ENCODE measurements at regions not wholly inside any gene's neighbourhood (a gene's known extent, or its start where the extent isn't known, plus 50 kb on each side); places are given as distances from the start of the nearest gene placed in this dataset.

- H3K36me3 ChIP-seq (ENCODE audit: control insufficient read depth, insufficient read depth, low read length) = no peaks in the 10 kb centered on the region
- no peak overlapping the region for H3K4me3 ChIP-seq (ENCODE audit: extremely low read depth, insufficient read depth, low read length, poor library complexity, severe bottlenecking)
- no peaks in the 10 kb centered on the region for H3K9me3 ChIP-seq (ENCODE audit: control insufficient read depth, low read length)
- 96 to 100% methylated on average over 4 to 5 of the region's 9 CpGs for WGBS, 2 experiments (ENCODE audit: insufficient coverage in 2 of 2)
- H3K27ac ChIP-seq (ENCODE audit: low read depth, low read length, severe bottlenecking) = no peak overlapping the region
- H3K4me1 ChIP-seq (ENCODE audit: control insufficient read depth, insufficient read depth, low read length, poor library complexity, severe bottlenecking) = peaks cover 12% of the 10 kb centered on the region
Observed at GRCh38 chr15:81954158-81954783, 91.5 kb downstream of the MEX3B start.

GRCh38 chr15:81950841-81951414 is 94.9 kb downstream of the MEX3B start:
- no peaks in the 10 kb centered on the region for H3K9me3 ChIP-seq (ENCODE audit: control insufficient read depth, low read length)
- H3K36me3 ChIP-seq (ENCODE audit: control insufficient read depth, insufficient read depth, low read length) = no peaks in the 10 kb centered on the region
- no peak overlapping the region for H3K4me3 ChIP-seq (ENCODE audit: extremely low read depth, insufficient read depth, low read length, poor library complexity, severe bottlenecking)
- peaks cover 6% of the 10 kb centered on the region for H3K4me1 ChIP-seq (ENCODE audit: control insufficient read depth, insufficient read depth, low read length, poor library complexity, severe bottlenecking)
- no peak overlapping the region for H3K27ac ChIP-seq (ENCODE audit: low read depth, low read length, severe bottlenecking)
- WGBS, 2 experiments (ENCODE audit: insufficient coverage in 2 of 2) = 70 to 75% methylated on average over 5 to 6 of the region's 7 CpGs

- H3K9me3 ChIP-seq (ENCODE audit: control insufficient read depth, low read length) = no peaks in the 10 kb centered on the region
Observed at GRCh38 chr15:81948751-81949150, 97.1 kb downstream of the MEX3B start.

GRCh38 chr15:81948222-81948621 is 97.6 kb downstream of the MEX3B start:
- 97 to 99% methylated on average over 6 to 8 of the region's 8 CpGs for WGBS, 2 experiments (ENCODE audit: insufficient coverage in 2 of 2)
- Histone ChIP-seq H3K36me3 (ENCODE audit: control insufficient read depth, insufficient read depth, low read length) (no peaks in the 10 kb centered on the region), H3K9me3 (ENCODE audit: control insufficient read depth, low read length) (no peaks in the 10 kb centered on the region), H3K27ac (ENCODE audit: low read depth, low read length, severe bottlenecking) (no peak overlapping the region), H3K4me1 (ENCODE audit: control insufficient read depth, insufficient read depth, low read length, poor library complexity, severe bottlenecking) (peaks cover 6% of the 10 kb centered on the region), H3K4me3 (ENCODE audit: extremely low read depth, insufficient read depth, low read length, poor library complexity, severe bottlenecking) (no peak overlapping the region)

More at GRCh38 chr15:81948751-81949150, 97.1 kb downstream of the MEX3B start:
- Histone ChIP-seq H3K4me3 (ENCODE audit: extremely low read depth, insufficient read depth, low read length, poor library complexity, severe bottlenecking) (no peak overlapping the region), H3K36me3 (ENCODE audit: control insufficient read depth, insufficient read depth, low read length) (no peaks in the 10 kb centered on the region), H3K4me1 (ENCODE audit: control insufficient read depth, insufficient read depth, low read length, poor library complexity, severe bottlenecking) (peaks cover 6% of the 10 kb centered on the region), H3K27ac (ENCODE audit: low read depth, low read length, severe bottlenecking) (no peak overlapping the region)
- WGBS, 2 experiments (ENCODE audit: insufficient coverage in 2 of 2) = 85 to 95% methylated on average over 9 of the region's 11 CpGs

- no peak overlapping the region for H3K27ac ChIP-seq (ENCODE audit: low read depth, low read length, severe bottlenecking)
- H3K4me1 ChIP-seq (ENCODE audit: control insufficient read depth, insufficient read depth, low read length, poor library complexity, severe bottlenecking) = peaks cover 6% of the 10 kb centered on the region
- H3K36me3 ChIP-seq (ENCODE audit: control insufficient read depth, insufficient read depth, low read length) = no peaks in the 10 kb centered on the region
- WGBS, 2 experiments (ENCODE audit: insufficient coverage in 2 of 2) = 83 to 100% methylated on average over 1 of the region's 2 CpGs
- no peak overlapping the region for H3K4me3 ChIP-seq (ENCODE audit: extremely low read depth, insufficient read depth, low read length, poor library complexity, severe bottlenecking)
- H3K9me3 ChIP-seq (ENCODE audit: control insufficient read depth, low read length) = no peaks in the 10 kb centered on the region
Observed at GRCh38 chr15:81947548-81947947, 98.3 kb downstream of the MEX3B start.

- Histone ChIP-seq H3K27ac (ENCODE audit: low read depth, low read length, severe bottlenecking) (no peak overlapping the region), H3K4me1 (ENCODE audit: control insufficient read depth, insufficient read depth, low read length, poor library complexity, severe bottlenecking) (peaks cover 5% of the 10 kb centered on the region), H3K9me3 (ENCODE audit: control insufficient read depth, low read length) (no peaks in the 10 kb centered on the region), H3K36me3 (ENCODE audit: control insufficient read depth, insufficient read depth, low read length) (no peaks in the 10 kb centered on the region), H3K4me3 (ENCODE audit: extremely low read depth, insufficient read depth, low read length, poor library complexity, severe bottlenecking) (no peak overlapping the region)
- 84 to 92% methylated on average over 3 of the region's 6 CpGs for WGBS, 2 experiments (ENCODE audit: insufficient coverage in 2 of 2)
Observed at GRCh38 chr15:81945014-81945615, 100.7 kb downstream of the MEX3B start.

GRCh38 chr15:81942655-81943195 is 103.1 kb downstream of the MEX3B start:
- WGBS, 2 experiments (ENCODE audit: insufficient coverage in 2 of 2) = 83 to 94% methylated on average over 1 to 2 of the region's 3 CpGs
- Histone ChIP-seq H3K27ac (ENCODE audit: low read depth, low read length, severe bottlenecking) (no peak overlapping the region), H3K9me3 (ENCODE audit: control insufficient read depth, low read length) (no peaks in the 10 kb centered on the region), H3K4me1 (ENCODE audit: control insufficient read depth, insufficient read depth, low read length, poor library complexity, severe bottlenecking) (peaks cover 5% of the 10 kb centered on the region), H3K36me3 (ENCODE audit: control insufficient read depth, insufficient read depth, low read length) (no peaks in the 10 kb centered on the region), H3K4me3 (ENCODE audit: extremely low read depth, insufficient read depth, low read length, poor library complexity, severe bottlenecking) (no peak overlapping the region)

GRCh38 chr15:81942157-81942556 is 103.7 kb downstream of the MEX3B start:
- no peaks in the 10 kb centered on the region for H3K9me3 ChIP-seq (ENCODE audit: control insufficient read depth, low read length)
- WGBS, 2 experiments (ENCODE audit: insufficient coverage in 2 of 2) = no CpG with 5 or more reads among the region's 1 CpG
- H3K36me3 ChIP-seq (ENCODE audit: control insufficient read depth, insufficient read depth, low read length) = no peaks in the 10 kb centered on the region
- peaks cover 5% of the 10 kb centered on the region for H3K4me1 ChIP-seq (ENCODE audit: control insufficient read depth, insufficient read depth, low read length, poor library complexity, severe bottlenecking)
- no peak overlapping the region for H3K27ac ChIP-seq (ENCODE audit: low read depth, low read length, severe bottlenecking)
- no peak overlapping the region for H3K4me3 ChIP-seq (ENCODE audit: extremely low read depth, insufficient read depth, low read length, poor library complexity, severe bottlenecking)

GRCh38 chr15:81941479-81941878 is 104.3 kb downstream of the MEX3B start:
- Histone ChIP-seq H3K27ac (ENCODE audit: low read depth, low read length, severe bottlenecking) (no peak overlapping the region), H3K36me3 (ENCODE audit: control insufficient read depth, insufficient read depth, low read length) (no peaks in the 10 kb centered on the region), H3K4me3 (ENCODE audit: extremely low read depth, insufficient read depth, low read length, poor library complexity, severe bottlenecking) (no peak overlapping the region), H3K9me3 (ENCODE audit: control insufficient read depth, low read length) (no peaks in the 10 kb centered on the region), H3K4me1 (ENCODE audit: control insufficient read depth, insufficient read depth, low read length, poor library complexity, severe bottlenecking) (peaks cover 5% of the 10 kb centered on the region)
- 37 to 54% methylated on average over 4 of the region's 4 CpGs for WGBS, 2 experiments (ENCODE audit: insufficient coverage in 2 of 2)

GRCh38 chr15:81940467-81941451 is 105.1 kb downstream of the MEX3B start:
- peaks cover 5% of the 10 kb centered on the region for H3K4me1 ChIP-seq (ENCODE audit: control insufficient read depth, insufficient read depth, low read length, poor library complexity, severe bottlenecking)
- no peaks in the 10 kb centered on the region for H3K36me3 ChIP-seq (ENCODE audit: control insufficient read depth, insufficient read depth, low read length)
- H3K27ac ChIP-seq (ENCODE audit: low read depth, low read length, severe bottlenecking) = no peak overlapping the region
- no peaks in the 10 kb centered on the region for H3K9me3 ChIP-seq (ENCODE audit: control insufficient read depth, low read length)
- H3K4me3 ChIP-seq (ENCODE audit: extremely low read depth, insufficient read depth, low read length, poor library complexity, severe bottlenecking) = no peak overlapping the region
- WGBS, 2 experiments (ENCODE audit: insufficient coverage in 2 of 2) = 80% methylated on average over 1 of the region's 1 CpG; no CpG with 5 or more reads in 1 of the 2 experiments
